ENCODE measurements at regions not wholly inside any gene's neighbourhood (a gene's known extent, or its start where the extent isn't known, plus 50 kb on each side); places are given as distances from the start of the nearest gene placed in this dataset.
A peak's percentile ranks its signal among the peaks of the same experiment; 100 is the strongest.

DNA sequence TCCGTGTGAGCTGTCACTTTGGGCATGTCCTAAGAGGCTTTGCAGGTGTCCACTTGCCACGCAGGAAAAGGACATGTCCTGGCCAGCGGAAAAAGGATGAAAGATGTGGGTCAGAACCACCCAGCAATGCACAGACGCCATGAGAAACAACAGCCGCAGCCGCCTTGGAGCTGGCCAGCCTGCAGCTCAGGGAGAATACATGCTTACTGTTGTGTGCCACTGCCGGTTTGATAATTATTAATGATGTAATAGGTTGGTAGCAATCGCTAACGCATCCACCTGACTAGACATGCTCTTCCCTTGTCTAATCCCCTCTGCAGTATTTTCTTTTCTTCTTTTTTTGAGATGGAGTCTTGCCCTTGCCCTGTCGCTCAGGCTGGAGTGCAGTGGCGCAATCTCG is 221.7 kb downstream of the HAUS1 start:
- DNase-seq: no peak

DNA sequence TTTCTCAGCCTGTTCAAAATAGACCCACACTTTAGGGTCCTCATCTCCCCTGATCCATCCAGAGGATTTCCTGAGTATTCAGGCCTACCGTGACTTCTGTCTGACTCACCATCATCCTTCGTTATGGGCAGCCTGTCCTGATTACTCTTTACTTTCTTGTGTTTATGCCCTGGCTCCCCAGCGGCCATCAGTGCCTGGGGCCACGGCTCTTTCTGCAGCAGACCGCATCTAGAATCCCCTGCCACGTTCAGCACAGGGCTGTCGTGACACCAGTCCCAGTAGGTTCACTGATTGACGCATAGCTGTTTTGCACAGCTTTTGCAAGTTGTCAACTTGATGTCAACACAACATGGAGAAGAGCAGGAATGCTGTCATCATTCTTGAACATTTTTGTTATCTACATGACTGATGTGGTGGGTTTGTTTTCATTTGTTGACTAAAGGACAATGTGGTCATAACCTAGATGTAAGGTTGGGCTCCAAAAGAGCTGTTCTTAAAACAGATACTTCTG is 225.6 kb downstream of the HAUS1 start:
- DNase-seq: no peak

DNA sequence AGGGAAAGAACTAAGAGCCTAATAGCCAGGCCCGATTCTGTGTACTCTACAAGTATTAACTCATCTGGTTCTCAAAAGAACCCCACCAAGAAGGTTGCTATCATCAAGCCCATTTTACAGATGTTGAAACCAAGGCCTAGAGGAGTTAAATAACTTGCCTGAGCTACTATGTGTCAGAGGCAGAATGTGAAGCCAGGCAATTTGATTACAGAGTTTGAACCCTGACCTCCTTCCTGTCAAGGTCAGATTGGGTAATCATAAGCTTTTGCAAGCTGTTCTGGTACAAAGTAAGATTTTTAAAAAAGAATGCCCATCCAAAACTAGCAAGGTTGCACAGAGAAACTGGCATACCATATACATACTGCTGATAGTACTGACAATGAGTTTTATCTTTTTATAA is 227.1 kb downstream of the HAUS1 start:
- no peak for DNase-seq

DNA sequence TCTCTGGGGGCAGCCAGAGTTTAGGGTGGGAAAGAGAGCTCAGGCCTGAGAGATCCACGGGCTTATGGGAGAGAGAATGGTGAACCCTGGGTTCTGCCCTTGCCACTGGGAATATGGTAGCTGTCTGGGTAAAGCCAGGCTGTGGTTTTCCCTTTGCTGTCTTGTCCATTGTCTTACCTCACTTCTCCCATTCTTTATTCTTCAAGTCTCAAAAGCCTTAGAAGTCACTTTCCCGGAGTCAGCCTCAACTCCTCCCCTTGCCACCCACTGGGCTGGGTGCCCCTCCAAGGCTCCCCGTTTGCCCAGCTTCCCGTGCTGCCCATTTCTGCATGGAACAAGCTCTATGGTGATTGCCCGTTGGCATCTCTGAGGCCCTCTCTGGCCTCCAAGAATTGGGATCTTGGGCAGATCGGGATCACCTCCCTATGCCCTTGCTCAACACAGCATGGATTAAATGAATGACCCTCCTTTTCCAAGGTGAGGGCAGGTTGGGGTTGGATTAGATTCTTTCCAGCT is 228.2 kb downstream of the HAUS1 start:
- DNase-seq: no peak

DNA sequence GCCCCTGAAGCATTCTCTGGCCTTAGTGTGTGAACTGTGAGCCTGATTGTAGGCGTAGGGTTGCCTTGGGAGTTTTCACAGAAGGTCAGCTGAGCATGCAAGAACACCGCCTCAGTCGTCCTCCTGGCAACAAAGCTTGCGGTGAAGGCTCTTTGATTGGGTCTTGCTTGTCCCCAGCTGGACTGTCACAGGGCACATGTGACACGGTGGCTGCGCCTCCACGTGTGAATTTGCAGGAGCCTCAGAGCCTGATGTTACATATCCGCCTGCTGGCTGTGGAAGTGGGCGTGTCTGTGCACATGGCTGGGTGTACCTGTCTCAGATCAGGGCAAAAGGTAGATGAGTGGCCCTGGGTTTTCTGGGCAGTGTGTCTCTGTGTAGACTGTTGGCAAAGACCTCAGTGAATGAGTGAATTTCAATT is 228.7 kb downstream of the HAUS1 start:
- DNase-seq: no peak

DNA sequence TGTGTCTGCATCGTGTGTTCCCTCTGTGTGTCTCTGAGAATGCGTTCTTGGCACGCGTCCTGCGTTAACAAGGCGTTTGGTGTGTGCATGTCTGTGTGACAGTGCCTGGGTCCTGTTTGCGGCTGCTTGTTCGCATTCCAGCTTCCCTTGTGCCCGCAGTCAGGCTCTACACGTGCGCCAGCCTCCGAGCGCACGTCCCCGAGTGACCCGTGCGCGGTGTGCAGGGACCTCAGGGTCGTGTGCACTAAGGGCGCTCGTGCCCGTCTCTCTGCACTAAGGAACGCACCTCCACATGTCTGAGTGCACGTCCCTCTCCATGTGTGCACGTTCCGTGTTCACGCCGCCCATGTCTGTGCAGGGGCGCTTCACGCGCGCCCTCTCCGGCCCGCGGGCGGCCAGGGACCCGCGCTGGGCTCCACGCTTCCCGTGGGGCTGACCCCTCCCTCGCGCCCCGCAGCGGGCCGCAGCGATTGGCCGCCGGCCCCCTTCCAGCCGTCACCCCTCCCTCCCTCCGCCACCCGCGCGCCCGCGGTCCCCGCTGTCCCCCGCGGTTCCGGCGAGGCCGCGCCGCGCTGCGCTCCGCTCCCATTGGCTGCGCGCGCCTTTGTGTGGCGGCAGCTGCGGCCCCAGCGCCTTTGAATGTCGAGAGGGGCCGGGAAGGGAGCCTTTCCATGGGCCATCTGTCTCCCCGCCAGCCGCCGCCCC is 229.4 kb downstream of the HAUS1 start:
- no peak for DNase-seq

DNA sequence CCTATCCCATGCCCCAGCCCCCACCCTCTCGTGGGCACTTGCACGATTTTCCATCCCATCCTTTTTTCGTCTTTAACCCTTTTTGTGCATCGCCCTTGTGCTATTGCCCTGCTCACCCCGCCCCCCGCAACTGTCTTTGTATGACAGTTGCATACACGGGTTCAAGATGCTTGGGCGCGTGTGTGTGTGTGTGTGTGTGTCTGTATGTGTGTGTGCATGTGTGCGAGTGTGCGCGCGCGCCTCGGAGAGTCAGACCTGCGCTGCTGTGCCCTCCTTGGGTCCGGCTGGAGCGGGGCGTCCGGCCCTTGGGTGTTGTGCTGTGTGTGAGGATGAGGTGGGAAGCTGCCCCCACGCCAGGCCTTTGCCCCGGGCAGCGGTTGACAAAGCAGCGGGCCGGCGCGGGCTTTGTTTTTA is 230.7 kb downstream of the HAUS1 start:
- DNase-seq: no peak

DNA sequence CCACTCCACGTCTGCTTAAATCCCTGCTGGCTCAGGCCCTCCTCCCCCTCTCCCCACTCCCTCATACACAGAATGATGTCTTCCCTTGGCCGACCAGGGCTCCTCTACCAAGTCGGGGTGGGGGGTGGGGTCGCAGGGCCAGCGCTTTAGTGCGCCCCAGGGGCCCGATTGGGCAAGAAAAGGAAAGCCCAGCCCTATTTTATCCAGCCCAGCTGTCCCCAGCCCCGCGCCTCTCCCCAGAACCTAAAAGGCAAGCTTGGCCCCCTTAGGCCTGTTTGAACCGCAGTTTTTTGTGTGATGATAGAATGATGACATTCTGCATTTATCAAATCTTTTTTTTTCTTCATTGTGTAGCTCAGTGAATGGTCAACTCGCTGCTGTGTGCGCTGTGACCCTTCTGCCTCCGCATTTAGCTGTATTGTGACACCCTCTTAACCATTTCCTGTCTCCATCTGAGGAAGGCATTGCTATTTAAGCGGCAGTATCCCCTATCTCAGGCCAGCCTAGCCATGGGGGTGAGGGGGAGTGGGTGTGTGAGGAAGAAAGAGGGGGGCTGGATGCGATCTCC is 231.4 kb downstream of the HAUS1 start:
- peak; percentile 34 for DNase-seq

DNA sequence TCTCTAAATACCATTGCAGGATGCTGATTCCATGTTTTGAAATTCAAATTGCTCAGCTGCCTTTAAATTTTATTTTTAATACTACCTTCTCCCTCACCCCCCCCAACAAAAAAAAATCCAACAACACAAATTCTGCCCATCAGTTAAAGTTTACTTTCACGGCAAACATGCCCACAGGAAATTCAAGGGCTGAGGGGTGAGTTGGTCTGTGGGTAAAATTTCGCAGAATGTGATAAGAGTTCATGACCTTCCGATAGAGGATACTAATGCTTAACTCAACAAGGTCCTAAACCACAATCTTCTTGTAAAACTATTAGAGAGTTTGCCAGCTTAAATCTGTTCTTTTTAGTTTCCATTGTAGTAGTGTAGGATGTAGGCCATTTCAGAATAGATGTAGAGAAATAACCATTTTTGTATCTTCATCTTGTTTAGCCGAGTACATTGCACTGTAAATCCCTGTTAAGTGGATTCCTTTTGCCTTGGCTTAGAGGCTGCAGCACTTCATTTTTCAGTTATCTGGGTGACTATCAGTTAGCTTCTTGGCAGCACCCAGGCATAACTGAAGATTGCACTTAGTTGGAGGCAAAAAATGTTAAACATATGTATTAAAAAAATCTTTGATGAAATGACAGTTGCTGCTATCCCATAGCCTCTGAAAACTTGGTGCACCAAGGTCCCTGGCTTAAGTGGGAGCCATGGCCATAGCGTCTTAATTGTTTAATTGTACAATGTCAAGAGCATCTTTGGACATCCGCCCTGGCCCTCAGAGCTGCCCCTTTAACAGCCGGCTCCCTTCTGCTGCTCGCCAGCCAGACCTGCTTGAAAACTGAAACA is 232.3 kb downstream of the HAUS1 start:
- DNase-seq: no peak

DNA sequence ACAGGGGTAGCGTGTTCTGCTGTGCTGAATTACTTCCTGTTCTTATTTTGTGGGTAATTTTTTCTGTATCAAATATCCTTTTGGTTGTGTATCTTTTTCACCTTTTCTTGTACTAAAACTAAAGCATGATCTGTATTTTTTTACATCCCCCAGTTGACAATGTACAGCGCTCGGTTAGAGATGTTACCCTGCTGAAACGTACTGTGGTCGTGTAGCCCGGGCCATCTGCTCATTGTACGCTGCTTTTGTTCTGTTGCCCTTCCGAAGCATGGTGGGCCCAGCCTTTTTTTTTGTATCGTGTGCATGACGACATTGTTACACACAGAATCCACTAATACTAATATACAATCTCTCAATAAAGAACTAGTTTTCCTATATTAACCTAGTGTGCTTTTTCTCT is 233.1 kb downstream of the HAUS1 start:
- no peak for DNase-seq

DNA sequence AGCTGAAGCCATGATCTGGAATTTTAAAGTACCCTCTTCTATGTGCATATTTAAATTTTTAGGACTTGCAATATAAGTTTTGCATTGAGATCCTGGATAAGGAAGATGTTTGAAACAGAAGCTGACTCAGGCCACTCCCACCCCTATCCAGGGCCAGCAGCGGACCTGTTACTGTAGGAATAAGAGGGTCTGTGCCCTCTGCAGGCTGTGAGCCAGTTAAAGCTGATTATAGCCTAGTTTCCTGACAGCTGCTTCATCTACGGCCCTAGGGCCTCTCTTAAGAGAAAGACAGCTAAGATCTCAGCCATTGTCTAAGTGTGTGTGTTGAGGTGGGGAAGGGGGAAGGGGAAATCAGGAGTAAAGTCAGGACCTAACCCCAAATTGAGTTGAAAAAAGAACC is 234.0 kb downstream of the HAUS1 start:
- no peak for DNase-seq

DNA sequence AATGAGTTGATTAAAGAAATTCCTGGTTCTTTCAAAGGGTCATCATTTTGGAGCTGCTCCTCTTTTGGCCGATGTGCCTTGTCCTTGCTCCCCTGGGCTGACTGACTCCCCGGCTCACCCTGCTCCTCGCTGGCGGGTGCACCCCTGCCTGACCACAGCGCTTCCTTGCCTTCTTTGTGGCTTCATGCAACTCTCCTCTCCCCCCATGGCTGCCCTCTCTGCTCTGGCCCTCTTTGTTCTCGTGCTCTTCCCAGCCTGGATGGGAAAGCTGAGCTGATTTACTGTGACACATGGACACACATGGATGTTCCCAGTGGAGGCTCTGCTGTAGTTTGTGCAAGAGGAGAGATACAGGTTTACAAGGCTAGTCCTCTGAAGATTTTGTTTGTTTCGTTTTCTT is 234.6 kb downstream of the HAUS1 start:
- no peak for DNase-seq

DNA sequence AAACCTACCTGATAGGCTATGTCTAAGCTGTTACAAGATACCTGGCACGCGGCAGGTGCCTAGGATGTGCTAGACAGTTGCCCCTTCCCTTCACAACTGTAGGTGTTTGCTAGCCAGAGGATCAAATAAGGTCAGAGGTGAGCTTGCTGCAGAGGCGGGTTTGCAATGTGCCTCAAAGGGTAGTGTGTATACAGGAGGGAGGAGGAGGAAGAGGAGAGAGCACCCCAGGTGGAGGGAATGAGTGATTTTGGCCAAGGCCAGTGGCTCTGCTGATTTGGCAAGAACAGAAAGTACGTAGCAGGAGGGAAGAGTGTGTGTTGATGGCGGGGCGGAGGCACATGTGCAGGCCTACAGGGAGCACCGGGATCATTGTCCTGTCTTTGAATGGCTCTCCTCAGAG is 236.5 kb downstream of the HAUS1 start:
- no peak for DNase-seq

DNA sequence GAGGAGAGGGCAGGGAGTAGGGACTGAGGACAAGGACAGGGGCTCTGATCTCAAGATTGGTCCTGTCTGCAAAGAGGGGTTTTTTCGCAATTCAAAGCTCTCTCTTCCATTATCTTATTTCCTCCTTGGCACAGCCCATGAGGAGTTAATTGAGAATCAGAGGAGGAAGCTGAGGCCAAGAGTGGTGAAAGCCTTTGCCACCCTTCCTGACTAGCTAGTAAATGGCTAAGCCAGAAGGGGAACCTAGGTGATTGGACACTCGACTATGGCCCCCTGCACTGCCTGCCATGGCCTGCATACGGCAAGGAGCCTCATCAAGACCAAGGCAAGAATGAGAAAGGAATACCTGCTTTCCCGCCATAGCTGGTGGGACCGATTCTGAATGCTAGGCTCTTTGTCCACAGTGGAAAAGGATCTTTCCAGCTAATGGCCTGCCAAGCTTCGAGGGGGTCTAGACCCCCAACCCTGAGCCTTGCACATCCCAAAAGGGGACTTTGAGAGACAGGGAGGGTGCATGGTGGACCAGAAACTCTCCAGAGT is 237.9 kb downstream of the HAUS1 start:
- DNase-seq: peak; percentile 63

DNA sequence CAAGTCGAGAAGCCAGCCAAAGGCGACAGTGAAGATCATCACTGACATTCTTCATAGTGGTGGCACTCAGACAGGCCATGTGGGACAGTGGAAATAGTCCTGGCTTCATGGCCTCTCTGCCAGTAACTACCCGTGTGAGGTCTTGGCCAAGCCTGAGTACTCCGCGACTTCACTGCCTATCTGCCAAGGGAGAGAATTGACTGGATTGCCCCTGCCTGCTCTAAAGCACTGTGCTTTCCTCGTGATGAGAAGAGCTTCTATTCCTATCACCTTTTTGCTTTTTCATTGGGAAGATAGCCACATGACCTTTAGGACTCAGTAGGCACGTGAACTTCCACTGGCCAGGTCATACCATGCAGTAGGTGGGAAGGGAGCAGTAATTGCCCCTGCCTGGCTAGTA is 239.3 kb downstream of the HAUS1 start:
- DNase-seq: no peak

DNA sequence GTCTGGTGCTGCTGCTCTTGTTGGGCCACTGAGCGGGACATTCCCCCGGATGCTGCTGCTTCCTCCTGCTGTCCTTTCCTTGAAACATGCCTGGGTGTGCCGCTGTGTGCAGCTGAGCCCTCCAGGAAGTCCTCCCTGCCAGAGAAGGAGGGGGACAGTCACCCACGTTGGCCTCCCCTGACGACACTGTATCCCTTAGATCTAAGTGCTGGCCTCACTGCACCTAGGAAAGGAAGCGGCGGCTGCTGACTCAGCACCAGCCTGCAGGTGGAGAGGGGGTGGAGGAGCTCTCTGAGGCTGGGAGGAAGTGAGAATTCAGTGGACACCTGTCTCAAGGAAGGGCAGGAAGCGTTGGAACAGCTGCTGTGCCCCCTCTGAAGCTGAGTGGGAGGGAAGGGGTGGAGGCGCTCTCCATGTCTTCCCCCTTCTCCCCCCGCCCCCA is 239.8 kb downstream of the HAUS1 start:
- peak; percentile 70 for DNase-seq

DNA sequence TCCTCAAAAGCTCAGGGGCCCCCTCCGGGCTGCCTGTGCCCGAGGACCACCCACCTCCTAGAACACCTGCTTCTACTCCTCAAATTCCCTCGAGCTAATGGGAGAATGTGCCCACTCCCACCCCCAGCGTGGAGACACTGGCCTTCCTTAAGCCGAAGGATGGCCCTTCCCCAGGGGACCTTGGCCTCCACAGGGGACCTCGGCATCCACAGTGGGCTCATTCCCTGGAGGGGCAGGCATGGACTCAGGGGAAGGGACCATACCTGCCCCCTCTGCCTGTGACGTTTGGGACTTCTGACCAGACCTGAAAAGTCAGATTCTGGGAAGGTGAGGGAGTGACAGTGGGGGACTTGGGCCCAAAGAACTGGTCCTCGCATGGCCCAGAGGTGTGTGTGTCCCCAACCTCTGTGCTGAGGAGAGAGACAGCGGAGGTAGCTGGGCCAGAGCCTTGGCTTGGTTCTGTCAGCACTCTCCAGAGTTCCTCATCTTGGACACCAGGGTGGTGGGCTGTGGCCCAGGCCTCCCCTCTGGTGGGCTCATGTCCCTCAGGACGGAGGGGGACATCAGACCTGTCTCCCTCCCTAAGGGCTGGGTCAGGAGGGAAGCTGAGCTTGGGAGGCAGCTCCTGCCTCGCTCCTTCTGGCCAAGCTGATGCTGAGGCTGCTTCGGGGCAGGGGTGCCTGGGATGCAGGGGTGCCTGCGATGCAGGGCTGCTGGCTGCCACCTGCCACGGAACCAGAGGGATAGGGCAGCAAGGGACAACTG is 240.4 kb downstream of the HAUS1 start:
- no peak for DNase-seq

DNA sequence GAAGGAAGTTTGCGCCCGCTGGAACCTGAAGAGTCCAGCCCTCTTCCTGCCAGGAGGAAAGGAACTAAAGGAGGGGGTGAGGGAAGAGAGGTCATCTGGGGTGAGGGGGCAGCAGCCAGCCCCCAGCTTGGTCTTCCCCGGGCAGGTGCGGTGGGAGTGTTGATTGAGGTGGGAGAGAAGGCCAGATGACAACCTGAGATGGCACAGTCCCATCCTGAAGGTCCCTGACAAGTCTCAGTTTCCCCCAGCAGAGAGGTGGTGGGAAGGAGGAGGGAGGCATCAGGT is 240.9 kb downstream of the HAUS1 start:
- DNase-seq: no peak

DNA sequence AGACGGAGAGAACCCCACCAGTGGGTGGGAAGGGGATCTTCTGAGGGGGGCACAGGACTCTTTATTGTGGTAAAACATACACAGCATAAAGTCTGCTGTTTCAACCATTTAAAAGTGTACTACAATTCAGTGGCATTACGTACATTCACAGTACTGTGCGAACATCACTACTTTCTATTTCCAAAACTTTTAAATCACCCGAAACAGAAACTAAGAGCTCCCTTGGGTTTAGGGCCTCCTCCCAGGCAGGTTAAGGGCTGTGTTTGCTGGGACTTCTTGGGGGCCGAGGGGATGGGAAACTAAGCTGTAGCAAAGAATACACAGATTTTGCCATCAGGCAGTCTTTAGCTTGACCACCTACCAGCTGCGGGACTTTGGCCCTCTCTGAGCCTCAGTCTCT is 242.0 kb downstream of the HAUS1 start:
- no peak for DNase-seq

DNA sequence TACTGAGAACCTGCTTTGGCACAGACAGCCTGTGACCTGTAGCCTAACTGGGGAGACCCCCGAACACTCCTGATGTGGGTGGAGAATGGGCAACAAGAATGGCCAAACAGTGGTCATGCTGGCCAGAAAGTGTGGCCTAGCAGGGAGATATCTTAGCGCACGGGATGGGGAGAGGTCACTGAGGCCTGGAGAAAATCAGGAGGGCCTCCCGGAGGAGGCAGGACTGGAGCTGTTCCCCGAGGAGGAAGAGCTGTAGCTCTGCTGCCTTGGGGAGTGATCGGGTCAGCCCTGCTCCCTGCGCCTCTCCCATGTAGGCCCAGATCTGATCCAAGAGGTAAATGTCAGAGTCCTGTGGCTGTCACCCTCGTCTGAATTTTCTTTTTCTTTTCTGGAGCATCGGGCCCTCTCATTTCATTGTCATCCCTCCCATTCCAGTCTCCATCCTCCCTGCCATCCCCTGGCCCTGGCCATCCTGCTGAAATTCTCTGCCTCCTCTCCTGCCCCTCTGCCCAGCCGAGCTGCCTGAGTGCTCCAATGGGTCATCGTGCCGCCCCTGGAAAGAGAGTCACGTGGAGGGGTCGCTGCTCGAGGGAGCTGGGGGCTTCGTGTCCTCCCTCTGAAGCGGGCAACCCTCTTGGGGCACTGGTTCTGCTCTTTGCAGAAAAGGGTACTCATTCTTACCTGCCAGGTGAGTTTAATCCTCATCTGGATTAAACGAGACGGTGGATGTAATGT is 242.9 kb downstream of the HAUS1 start:
- no peak for DNase-seq

DNA sequence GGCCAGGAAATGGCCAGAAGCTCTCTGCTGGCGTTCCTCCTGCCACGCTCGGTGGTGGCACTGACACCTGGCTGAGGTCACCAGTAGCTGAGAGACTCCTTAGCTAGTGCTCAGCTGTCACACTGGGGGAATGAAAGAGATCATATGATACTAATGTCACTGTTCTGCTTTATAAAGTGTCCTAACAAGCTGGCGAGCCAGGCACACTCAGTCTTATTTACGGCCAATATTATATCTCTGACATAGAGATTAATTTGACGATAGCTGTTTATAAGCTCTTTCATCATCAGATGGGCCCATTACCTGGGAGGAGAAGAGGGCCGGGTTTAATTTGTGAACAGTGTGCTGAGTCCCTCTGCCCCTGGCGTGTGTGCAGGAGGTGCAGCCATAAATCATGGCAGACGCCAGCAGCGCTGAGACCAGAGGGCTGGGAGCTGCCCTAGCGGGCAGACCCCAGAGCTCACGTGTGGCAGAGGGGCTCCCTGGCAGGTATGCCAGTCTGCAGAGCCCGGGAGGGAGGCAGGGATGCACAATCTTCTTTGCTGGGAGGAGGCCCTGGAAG is 246.5 kb downstream of the HAUS1 start:
- DNase-seq: no peak
